ENCODE measurements at regions not wholly inside any gene's neighbourhood (a gene's known extent, or its start where the extent isn't known, plus 50 kb on each side); places are given as distances from the start of the nearest gene placed in this dataset.

- TF ChIP-seq POLR2A (IDR thresholded peaks at IDR 0.05) (no peak), CTCF (IDR thresholded peaks at IDR 0.05) (no peak)
These were observed 211.0 kb upstream of the AKR1E2 start for GRCh38 chr10:4615042-4615441.
